ENCODE measurements at regions not wholly inside any gene's neighbourhood (a gene's known extent, or its start where the extent isn't known, plus 50 kb on each side); places are given as distances from the start of the nearest gene placed in this dataset.

GRCh38 chr13:33642374-33643065 lies 175.4 kb upstream of the RFC3 start:
- no peak overlapping the region for H3K4me3 ChIP-seq
- H3K36me3 ChIP-seq: no peaks in the 10 kb centered on the region
- H3K4me1 ChIP-seq (replicated peaks): no peaks in the 10 kb centered on the region
- 51% methylated on average over 7 of the region's 7 CpGs for WGBS
- TF ChIP-seq POLR2A (IDR thresholded peaks at IDR 0.05): no peak
- peak; percentile 8 for TF ChIP-seq POLR2AphosphoS5 (IDR thresholded peaks at IDR 0.05)
- TF ChIP-seq CTCF (IDR thresholded peaks at IDR 0.05): no peak
- no peaks in the 10 kb centered on the region for H3K27me3 ChIP-seq (replicated peaks; ENCODE audit: insufficient read depth)
- no peaks in the 10 kb centered on the region for H3K9me3 ChIP-seq
- H3K27ac ChIP-seq: peak overlapping the region; percentile 3 to 31
- no peak for DNase-seq (ENCODE audit: low spot score)
- intact Hi-C loops (cut with DNase I): no loop called here

- Histone ChIP-seq H3K36me3 (no peaks in the 10 kb centered on the region), H3K4me1 (replicated peaks) (no peaks in the 10 kb centered on the region), H3K4me3 (no peak overlapping the region), H3K27me3 (replicated peaks; ENCODE audit: insufficient read depth) (no peaks in the 10 kb centered on the region), H3K27ac (peak overlapping the region; percentile 25 to 59), H3K9me3 (no peaks in the 10 kb centered on the region)
- no peak for DNase-seq (ENCODE audit: low spot score)
- intact Hi-C loops (cut with DNase I): no loop called here
- WGBS: 60% methylated on average over 8 of the region's 8 CpGs
- no peak for TF ChIP-seq POLR2A (IDR thresholded peaks at IDR 0.05)
- TF ChIP-seq CTCF (IDR thresholded peaks at IDR 0.05): no peak
- no peak for TF ChIP-seq POLR2AphosphoS5 (IDR thresholded peaks at IDR 0.05)
These were observed 173.1 kb upstream of the RFC3 start for GRCh38 chr13:33644581-33645543.

DNA sequence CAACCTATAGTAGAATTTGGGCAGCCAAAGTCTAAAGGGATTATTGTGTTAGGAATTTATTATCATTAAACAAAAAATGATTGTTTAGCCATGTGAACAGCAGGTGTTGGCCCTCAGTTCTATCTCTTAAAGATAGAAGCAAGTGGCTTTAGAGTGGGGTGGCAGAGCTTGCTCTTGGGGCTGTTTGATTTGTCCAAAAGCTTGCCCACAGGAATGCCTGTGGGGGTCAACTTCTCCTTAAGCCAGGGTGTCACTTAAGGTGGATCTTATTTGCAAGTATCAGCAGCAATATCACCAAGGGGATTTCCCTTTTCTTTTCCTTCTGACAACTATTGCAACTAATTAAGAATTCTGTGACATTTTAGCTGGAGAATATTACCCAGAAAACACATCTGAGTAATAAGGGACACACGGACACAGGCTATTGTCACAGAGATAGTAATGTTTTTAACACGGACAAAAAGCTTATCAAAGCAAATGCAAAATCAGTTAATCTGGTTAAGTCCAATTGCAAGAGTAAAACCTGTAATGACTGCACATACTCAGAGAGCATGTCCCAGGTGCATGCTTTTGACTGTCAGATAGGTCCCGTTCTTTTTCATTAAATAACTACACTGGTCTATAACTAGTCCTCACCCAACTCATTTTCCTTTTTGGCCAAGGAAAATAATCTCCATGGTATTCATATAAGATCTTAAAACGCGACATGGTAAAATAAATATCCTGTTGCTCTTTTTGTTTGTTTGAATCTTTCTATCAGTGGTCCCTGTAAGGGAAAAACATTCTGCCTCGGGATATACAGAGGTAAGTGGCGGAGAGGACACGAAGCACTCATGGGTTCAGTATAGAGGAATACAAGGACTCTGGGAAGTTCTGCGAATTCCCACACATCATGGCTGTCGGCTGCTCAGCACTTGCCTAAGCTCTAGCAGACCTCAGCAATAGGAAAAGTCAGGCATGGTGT lies 172.1 kb upstream of the RFC3 start:
- no peak for DNase-seq (ENCODE audit: low spot score)

More for the DNA sequence above, 172.1 kb upstream of the RFC3 start:
- WGBS: 90% methylated on average over 10 of the region's 10 CpGs
- intact Hi-C loops (cut with DNase I): no loop called here
- Histone ChIP-seq H3K4me3 (no peak overlapping the region), H3K36me3 (no peaks in the 10 kb centered on the region), H3K27me3 (replicated peaks; ENCODE audit: insufficient read depth) (no peaks in the 10 kb centered on the region), H3K27ac (peak overlapping the region in 1 of 2 donors; percentile 59), H3K4me1 (replicated peaks) (no peaks in the 10 kb centered on the region), H3K9me3 (no peaks in the 10 kb centered on the region)
- TF ChIP-seq POLR2A (IDR thresholded peaks at IDR 0.05) (no peak), CTCF (IDR thresholded peaks at IDR 0.05) (no peak), POLR2AphosphoS5 (IDR thresholded peaks at IDR 0.05) (no peak)
